NB4 (cell line): ENCODE measurements at regions not wholly inside any gene's neighbourhood (a gene's known extent, or its start where the extent isn't known, plus 50 kb on each side); places are given as distances from the start of the nearest gene placed in this dataset.

ENCODE experiments used
- MAX ChIP-seq: IDR thresholded peaks from 2 replicates; pipeline ENCODE4 v1.6.1; 2011; ENCODE audit warnings: low read depth, low read length
- MYC ChIP-seq: IDR thresholded peaks from 2 replicates; pipeline ENCODE4 v1.6.1; 2011; ENCODE audit warnings: low read depth, low read length
- POLR2A ChIP-seq: IDR thresholded peaks from 2 replicates; pipeline ENCODE4 v1.6.1; 2011; ENCODE audit warnings: mild to moderate bottlenecking; ENCODE audit not compliant: insufficient read length; ENCODE audit errors: extremely low read depth
- TF ChIP-seq, protein P1 (sequence below): IDR thresholded peaks from one replicate; pipeline ENCODE4 v1.5.1; 2012; ENCODE audit warnings: low read depth, low read length

- TF ChIP-seq, protein P1, sequence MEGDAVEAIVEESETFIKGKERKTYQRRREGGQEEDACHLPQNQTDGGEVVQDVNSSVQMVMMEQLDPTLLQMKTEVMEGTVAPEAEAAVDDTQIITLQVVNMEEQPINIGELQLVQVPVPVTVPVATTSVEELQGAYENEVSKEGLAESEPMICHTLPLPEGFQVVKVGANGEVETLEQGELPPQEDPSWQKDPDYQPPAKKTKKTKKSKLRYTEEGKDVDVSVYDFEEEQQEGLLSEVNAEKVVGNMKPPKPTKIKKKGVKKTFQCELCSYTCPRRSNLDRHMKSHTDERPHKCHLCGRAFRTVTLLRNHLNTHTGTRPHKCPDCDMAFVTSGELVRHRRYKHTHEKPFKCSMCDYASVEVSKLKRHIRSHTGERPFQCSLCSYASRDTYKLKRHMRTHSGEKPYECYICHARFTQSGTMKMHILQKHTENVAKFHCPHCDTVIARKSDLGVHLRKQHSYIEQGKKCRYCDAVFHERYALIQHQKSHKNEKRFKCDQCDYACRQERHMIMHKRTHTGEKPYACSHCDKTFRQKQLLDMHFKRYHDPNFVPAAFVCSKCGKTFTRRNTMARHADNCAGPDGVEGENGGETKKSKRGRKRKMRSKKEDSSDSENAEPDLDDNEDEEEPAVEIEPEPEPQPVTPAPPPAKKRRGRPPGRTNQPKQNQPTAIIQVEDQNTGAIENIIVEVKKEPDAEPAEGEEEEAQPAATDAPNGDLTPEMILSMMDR: no peak
- TF ChIP-seq POLR2A: no peak
- TF ChIP-seq MAX: no peak
- no peak for TF ChIP-seq MYC
These were observed 386.0 kb downstream of the DAD1 start for GRCh38 chr14:22203036-22203435.
